HG03442 (cell line): ENCODE measurements at regions not wholly inside any gene's neighbourhood (a gene's known extent, or its start where the extent isn't known, plus 50 kb on each side); places are given as distances from the start of the nearest gene placed in this dataset.
"Not testable (repeated sequence)": the region's sequence is repeated elsewhere in the genome, so short reads cannot be mapped to it uniquely, and the experiment has no call there.

Source experiments
- ATAC-seq: cut with Tn5 transposase; IDR thresholded peaks from one replicate; pipeline ENCODE4 v1.9.1; 2021; ENCODE audit warnings: mild to moderate bottlenecking, moderate library complexity; ENCODE audit not compliant: unreplicated experiment

DNA sequence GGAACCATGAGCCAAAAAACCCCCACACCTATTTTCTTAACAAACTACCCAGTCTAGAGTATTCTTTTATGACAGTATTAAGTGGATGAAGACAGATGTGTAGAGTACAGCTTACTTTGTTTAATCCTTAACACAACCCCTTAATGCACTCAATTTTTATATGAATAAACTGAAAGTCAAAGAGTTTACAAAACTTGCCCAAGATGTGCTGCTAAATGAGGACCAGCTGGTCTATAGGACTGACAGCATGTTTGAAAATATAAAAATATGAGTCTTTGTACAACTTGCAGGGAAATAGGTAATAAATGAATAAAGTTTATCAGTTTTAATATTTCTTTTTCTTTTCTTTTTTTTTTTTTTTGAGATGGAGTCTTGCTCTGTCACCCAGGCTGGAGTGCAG is 102.3 kb downstream of the ZFY start:
- no peak for ATAC-seq

DNA sequence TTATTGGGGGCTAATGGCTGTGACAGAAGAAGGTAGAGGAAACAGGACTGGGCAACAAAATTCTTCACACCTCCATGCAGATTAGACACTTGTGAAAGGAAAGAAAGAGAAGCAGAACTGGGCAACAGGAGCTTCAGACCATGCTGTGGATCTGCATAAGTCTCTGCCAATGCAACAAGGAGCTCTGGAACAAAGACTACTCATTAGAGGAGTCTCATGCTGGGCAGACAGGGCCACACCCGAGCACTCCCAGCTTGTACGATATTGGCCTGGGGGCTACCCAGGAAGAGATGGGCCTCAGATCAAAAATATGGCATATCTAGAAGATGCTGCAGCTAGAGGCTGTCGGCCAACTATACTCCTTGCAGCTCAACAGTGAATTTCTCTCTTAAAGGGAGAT is 105.2 kb downstream of the ZFY start:
- ATAC-seq: no peak

DNA sequence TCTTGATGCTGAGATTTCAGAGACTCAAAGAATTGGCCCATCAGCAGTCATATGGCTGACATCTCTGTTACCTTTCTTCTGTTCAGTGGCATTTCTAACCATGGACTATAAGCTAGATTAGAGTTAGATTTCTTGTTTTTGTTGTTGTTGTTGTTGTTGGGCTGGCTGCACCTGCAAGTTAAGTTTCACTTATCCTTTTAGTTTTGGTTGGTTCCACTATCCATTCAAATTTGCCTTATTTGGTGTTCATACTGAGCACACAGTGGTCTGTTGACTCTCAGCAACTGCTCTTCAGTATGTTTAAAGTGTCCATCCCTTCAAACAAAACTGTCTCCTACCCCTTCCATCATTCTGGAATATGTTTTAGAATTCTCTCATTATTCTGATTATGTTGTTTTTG is 106.8 kb downstream of the ZFY start:
- ATAC-seq: no peak

DNA sequence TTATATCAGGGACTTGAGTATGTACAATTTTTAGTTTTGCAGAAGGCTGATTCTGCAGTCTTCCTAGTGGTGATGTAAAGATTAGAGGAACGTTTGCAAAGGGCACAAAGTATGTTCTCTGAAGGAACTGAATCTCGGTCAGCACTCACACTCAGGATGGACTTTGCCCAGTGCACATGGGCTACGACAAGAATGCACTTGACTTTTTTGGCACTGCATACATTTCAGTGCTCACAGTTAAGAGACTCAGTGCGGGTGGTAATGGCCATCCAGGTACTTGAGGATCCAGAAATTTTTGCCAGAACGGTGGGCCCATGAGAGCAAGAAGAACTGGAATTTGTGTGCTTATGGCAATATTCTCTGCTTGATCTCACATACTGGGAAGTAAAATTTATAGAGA is 107.7 kb downstream of the ZFY start:
- no peak for ATAC-seq

DNA sequence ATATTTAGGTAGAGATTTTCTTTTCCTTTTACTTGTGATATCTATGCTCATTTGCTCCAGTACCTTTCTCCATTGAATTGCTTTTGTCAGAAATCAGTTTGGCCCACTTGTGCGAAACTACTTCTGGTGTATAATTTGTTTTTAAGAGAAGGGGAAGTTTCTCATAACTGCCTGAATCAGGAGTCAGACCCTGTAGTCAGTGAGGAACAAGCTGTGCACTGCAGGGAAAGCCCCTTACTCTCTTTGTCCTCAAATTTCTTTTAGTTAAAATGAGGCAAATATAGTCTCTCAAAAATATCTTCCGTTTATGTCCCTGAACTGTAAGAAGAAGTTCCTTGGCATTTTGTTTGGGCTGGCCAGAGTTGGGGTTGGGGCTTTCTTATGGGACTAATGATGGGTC is 109.9 kb downstream of the ZFY start:
- ATAC-seq: no peak

DNA sequence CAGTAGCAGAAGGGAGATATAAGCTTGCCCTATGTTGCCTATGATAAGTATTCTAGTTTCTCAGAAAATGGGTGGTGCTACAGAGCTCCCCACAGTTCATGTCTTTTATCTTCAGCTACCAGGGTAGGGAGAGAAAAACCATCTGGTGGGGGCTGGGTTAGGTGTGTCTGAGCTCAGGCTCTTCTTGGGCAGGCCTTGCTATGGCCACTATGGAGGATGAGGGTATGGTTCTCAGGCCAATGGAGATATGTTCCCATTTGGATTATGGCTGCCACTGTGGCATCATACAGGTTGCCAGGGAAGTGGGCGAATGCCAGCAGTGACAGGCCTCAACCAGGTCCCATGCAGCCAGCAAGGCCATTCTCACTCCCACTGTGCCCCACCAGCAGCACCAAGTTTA is 120.3 kb downstream of the ZFY start:
- ATAC-seq: not testable (repeated sequence)

DNA sequence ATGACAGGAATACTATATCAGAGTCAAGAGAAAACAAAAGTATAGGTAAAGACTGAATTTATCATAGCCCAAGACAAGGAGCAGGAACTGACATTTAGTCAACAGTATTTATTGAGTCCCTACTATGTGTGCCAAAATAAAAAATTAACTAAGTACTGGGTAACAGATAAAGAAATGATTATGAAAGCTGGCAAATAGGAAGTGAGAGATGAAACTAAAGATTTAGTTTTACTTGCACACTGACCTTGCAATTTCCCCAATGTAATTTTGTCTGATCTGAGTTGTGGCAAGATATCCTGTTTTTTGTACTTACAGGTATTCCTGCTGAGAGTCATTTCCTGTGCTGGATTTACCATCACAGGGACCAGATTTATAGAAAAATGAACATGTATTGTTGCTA is 123.2 kb downstream of the ZFY start:
- ATAC-seq: peak; percentile 49

DNA sequence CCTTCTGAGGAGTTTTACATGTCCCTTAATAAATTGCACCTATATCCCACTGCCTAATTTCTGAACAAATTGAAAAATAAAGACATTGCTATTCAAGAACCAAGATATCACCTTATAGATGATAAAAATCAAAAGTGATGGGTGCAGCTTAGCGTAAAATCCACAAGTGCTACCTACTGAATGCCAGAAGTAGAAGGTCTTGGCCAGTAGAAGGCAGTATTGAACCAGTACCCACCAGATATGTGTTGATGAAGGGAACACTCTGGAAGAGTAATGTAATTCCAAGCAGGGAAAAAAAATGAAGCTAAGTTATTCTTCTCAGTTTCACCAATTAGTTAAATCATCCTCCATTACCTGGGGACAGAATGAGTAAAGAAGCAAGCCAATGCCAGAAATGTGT is 125.5 kb downstream of the ZFY start:
- ATAC-seq: not testable (repeated sequence)

DNA sequence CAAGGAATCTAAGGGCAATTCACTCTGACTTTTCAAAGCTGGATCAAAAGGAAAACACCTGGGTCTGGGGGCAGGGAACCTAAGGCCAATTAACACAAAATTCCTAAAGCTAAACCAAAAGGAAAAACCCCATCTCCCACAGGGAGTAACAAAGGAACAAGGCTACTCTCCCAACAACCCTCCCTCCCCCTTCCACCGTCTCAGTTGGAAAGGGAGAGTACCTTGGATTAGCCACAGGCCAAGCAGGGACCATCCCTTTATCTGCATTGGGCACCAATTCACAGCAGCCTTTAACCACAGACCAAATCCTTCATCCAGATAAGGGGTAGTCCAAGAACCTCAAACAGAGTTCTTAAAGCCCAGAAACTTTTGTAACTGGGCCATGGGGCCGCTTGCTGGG is 153.0 kb downstream of the ZFY start:
- not testable (repeated sequence) for ATAC-seq

DNA sequence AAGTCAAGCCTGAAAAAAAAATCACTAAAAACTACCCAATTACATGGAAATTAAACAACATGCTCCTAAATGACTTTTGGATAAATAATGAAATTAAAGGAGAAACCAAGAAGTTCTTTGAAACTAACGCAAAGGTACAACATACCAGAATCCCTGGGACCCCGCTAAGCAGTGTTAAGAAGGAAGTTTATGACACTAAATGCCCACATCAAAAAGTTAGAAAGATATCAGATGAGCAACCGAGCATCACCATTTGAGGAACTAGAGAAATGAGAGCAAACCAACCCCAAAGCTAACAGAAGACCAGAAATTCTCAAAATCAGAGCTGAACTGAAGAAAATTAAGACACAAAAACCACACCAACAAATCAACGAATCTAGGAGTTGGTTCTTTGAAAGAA is 173.5 kb downstream of the ZFY start:
- not testable (repeated sequence) for ATAC-seq

DNA sequence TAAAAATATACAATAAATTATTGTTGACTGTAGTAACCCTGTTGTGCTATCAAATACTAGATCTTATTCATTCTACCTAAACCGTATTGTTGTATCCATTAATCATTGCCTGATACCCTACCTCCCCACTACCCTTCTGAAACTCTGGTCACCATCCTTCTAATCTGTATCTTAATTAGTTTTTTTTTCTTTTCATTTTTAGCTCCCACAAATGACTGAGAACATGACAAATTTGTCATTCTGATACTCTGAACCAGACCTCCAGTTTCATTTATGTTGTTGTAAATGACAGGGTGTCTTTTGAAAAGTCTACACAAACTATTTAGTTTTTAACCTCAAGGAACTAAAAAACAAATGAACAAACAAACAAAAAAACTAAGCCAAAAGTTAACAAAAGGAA is 185.1 kb downstream of the ZFY start:
- ATAC-seq: peak; percentile 80

DNA sequence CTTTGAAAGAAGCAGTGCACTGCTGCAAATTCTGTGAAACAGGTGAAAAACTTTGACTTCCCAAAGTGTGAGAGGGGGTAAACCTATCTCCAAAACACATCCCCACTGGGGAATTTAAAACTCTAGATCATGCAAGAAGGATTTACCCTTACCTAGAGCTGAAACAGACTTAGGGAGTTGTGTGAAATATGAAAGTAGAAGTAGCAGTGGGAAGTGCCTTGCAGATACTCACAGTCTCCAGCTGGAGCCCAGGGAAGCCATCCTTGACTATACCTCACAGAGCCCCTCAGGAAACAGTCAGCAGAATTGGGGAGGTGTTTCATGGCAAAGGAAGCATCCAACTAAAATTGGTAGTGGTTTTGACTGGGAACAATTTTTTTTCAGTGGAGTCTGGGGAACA is 185.5 kb downstream of the ZFY start:
- ATAC-seq: peak; percentile 56

DNA sequence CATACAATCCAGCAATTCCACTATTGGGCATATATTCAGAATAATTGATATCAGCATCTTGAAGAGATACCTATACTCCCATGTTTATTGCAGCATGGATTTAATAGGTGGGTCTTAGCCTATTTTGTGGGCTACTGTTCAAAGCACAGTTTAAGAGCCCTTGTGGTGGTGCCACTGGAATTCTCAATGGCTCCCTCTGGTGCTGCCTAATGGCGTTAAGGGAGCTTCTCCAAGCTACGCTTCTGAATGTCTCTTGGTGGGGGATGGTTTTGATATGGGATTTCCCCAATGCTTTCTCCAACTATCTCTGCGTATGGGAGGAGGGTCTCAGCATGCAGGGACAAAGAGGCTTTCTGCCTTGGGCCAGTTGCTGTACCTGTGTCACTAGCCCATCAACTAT is 188.3 kb downstream of the ZFY start:
- ATAC-seq: not testable (repeated sequence)

DNA sequence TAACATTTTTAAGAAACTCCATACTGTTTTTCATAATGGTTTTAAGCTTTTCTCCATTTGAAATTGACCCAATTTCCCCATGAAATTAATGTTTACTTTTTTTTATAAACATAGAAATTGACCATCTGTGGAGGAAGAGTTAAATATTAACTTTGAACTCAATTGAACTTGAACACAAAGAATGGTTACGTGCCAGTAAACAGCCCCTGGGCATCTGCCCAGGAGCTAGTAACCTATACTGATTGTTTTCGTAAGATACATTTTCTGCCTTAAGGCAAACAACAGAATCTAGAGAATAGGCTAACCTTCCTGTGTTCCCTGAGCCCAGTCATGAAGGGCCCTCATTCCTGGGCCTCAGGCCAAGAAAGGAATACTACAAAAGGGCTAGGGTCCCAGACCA is 235.9 kb downstream of the ZFY start:
- not testable (repeated sequence) for ATAC-seq

DNA sequence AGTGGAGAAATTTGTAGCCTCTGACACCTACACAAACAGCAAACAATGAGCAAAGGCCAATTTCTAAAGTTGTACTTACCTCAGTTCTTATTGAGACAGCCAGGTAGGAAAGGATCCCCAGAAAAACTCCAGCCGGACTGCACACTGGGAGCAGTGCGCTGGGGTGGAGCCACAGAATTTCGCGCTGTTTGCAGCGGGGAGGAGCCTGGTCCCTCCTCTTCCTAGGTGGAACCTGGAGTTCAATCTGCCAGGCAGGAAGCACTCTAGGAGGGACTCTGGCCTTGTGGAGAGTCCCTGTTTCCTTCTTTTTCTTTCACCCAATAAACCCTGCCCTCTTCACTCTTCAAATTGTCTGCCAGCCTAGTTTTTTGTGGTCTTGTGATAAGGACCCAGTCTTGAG is 259.9 kb downstream of the ZFY start:
- not testable (repeated sequence) for ATAC-seq

DNA sequence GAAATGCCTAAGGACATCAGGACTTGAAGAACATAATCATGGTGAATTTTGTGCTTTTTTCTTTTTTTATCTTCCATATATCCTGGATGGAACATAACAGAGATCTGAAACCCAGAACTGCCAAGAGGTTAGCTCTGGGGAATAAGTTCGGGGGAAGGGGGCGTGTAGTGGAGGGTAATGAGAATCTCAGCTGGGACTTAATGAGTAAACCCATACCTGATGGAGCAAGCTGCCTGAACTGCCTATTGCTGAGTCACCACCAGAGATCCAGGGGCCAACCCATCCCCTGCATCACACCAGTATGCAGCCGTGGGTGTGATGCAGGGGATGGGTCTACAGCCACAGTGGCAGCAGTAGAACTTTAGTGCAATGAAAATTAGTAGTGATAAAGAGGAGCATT is 267.1 kb downstream of the ZFY start:
- ATAC-seq: not testable (repeated sequence)

DNA sequence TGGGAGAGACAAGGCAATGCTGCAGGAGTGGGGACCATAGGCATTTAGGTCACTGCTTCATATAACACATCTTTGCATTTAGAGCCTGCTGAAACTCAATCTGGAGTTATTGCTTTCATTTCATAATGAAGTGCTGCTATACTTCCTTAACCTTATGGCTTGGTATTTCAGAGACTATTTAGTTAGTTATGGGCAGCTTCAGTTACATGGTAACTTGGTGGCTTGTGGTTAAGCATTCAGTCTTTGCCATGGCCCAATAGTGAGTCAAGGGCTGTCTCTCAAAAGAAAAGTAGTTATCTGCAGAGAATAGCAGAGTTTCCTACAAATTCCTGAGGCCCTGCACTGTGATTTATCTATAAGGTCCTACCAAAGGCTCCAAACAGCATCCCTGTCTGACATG is 271.6 kb downstream of the ZFY start:
- ATAC-seq: not testable (repeated sequence)

DNA sequence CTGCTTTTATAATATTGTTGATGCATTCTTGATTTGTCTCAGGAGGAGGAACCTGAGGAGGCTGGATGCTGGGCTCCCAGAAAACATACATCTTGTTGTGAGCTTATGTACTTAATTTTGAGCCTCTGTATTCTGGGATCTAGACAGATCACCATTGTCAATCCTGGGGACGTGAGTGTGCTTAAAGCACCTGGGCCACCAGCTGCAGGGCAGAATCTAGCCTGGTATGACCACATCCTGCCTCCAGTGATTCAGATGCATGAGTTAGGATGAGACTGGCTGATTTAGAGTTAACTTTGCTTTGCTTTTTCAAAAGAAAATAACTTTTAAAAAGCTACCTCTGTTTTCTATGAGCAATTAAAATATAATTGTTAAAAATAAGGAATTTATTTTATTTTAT is 278.0 kb downstream of the ZFY start:
- ATAC-seq: peak; percentile 75

DNA sequence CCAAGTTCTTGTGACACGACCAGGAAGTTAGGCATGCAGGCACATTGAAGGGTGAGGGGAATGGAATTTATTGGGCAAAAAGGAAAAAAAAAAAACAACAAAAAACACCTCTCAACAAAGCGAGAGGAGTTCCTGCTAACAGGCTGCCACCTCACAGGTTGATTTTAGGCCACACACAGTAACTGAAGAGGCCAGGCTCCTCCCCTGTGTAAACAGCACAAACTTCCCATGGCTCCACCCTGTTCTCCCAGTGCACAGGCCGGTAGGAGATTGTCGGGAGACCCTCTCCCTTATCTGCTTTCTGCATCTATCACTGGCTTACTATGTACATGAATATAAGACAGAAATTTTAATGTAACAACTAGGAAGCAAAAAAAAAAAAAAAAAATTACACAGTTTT is 283.0 kb downstream of the ZFY start:
- peak; percentile 41 for ATAC-seq

DNA sequence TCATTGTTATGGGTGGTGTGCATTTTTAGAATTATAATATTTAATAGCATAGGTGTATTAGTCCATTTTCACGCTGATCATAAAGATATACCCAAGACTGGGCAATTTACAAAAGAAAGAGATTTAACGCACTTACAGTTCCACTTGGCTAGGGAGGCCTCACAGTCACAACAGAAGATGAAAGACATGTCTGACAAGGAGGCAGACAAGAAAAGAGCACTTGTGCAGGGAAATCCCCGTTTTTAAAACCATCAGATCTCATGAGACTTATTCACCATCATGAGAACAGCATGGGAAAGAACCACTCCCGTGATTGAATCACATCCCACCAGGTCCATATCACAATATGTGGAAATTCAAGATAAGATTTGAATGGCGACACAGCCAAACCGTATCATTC is 283.4 kb downstream of the ZFY start:
- ATAC-seq: peak; percentile 57

DNA sequence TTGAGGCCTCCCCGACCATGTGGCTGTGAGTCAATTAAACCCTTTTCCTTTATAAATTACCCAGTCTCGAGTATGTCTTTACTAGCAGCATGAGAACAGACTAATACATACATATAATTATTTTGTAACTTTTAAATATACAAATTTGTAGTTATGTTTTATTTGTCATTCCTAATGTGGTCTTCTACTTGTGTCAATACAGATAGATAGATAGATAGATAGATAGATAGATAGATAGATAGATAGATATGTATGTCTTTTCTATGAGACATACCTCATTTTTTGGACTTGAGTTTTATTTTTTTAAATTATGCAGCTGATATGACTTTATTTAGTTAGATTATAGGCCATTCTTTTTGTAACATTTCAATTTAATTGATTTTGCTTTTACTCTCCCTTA is 316.0 kb upstream of the TGIF2LY start:
- ATAC-seq: not testable (repeated sequence)

DNA sequence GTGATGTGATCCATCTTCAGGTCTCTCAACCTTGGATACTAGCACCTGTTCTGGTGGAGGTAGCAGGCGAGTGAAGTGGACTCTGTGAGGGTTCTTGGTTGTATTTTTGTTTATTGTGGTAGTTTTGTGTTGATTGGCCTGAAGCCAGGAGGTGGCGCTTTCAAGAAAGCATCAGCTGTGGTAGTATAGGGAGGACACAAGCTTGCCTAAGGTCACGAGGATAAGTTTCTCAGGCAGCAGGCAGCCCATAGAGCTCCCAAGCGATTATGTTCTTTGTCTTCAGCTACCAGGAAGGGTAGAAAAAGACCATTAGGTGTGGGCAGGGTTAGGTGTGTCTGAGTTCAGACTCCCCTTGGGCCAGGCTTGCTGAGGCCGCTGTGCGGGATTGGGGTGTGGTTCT is 290.8 kb upstream of the TGIF2LY start:
- ATAC-seq: not testable (repeated sequence)

DNA sequence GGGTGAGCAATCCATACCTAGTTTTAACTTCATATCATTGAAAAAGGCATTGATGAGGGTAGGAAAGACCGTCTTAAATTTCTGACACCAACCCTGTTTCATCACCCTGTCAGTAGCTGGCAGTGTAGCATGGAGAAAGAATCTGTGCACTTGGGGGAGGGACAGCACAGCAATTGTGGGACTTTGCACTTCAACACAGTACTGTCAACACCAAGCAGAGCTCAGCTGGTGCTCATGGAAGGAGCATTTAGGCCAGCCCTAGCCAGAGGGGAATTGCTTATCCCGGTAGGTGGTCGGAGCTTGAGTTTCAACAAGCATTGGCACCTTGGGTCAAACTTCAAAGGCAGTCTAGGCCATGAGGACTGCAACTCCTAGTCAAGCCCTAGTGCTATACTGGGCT is 281.6 kb upstream of the TGIF2LY start:
- not testable (repeated sequence) for ATAC-seq

DNA sequence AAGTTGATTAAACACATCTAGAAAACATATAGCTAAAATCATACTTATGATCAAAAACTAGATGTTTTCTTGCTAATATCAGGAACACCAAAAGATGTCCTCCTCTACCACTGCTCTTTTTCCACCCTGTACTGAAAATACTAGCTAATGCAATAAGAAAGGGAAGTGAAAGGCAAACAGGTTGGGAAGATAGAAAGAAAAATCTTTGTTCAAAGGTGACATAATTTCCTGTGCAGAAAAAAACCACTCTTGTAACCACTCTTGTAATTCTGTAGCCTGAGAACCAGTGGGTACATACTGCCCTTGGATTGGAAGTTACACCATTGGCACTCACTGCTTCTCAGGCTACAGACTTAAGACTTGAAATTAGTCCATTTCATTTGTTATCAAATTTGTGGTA is 258.9 kb upstream of the TGIF2LY start:
- not testable (repeated sequence) for ATAC-seq
